ENCODE measurements at regions not wholly inside any gene's neighbourhood (a gene's known extent, or its start where the extent isn't known, plus 50 kb on each side); places are given as distances from the start of the nearest gene placed in this dataset.

DNA sequence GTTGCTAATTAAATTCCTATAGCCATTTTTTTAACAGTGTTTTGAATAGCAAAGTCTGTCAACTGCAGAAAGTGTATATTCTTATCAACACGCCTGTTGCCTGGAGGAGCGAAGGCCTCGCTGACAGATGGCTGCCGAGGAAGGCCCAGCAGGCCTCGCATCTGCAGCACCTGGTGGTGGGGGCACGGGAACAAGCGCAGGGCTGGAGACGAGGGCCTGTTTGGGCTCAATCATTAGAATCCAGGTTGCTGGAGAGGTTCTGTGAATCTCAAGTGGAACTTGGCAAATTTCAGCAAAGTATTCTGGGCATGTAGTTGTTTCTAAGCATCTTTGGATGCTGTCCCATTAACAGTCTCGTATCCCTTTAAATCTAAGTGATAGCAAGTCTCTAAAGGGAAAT, 66.1 kb upstream of the FAM204A start:
- no peak for DNase-seq

DNA sequence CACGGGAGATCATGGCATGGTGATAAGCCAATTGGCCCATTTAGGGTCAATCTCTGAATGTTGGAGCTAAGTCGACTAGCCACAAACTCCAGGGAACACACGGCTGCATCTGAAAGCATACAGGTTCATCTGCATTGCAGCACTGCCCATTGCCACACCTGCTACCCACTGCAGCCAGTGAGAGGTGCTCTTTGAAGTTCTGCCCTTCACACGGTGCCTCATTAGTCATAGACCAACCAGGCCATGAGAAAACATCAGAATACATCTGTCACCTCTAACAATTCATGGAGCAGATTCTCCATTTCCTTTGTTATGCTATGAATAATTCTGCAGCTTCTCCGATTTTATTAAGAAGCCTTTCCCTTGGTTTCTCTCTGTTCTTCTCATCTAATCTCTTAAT, 65.7 kb upstream of the FAM204A start:
- no peak for DNase-seq

DNA sequence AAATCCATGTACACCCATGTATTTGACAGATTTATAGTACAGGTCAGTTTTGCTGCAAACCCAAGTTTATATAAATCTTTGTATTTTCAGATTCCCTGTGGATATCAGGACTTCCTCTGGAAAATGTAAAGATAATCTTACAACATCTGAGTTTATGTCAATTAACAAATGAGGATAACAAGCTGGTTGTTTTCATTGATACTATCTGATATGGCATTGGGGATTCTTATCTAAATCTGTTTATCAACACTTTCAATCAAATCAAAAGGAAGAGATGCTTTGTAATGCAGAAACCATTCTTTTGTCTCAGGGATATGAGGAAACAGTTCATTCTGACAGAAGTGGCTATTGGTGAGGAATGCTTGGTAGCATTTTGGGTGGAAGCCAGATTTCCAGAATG, 64.9 kb upstream of the FAM204A start:
- DNase-seq: no peak

DNA sequence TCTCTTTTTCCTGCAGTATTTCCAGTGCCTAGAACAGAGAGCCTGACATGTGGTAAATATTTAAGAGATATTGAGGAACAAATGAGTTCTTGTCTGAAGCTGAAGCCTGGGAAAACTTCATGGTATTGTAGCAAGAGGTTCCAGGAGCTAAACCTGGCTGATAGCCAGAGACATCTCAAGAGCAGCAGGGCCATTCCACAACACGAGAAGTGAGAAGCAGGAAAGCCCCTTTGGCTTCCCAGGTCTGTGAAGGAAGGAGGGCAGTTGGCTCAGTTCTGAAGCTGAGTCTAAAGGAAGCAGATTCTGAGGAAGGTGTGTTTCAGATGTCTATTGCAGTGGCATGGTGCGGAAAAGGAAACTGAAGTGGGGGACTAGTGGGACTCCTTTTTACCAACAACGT, 63.8 kb upstream of the FAM204A start:
- no peak for DNase-seq

DNA sequence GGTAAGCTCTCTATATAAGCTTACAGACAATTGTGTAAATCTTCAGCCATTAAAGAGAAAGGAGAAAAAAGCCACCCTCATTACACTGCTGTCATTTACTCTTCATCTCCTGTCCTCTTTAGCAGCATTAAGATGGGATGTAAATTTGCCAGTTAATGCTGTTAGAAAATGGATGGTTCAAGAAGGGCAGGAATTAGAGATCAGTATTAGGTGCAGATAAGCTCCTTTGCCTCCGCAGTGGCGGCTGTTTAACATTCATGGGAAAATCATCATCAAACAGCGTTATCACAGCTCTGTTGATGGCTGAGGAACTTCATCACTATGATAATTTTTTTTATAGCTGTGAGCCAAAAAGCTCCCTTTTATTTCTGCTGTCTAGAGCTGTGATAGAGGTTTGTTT, 61.8 kb upstream of the FAM204A start:
- DNase-seq: no peak

- DNase-seq: no peak
These were observed 59.6 kb upstream of the FAM204A start for GRCh38 chr10:118401708-118402193.

DNA sequence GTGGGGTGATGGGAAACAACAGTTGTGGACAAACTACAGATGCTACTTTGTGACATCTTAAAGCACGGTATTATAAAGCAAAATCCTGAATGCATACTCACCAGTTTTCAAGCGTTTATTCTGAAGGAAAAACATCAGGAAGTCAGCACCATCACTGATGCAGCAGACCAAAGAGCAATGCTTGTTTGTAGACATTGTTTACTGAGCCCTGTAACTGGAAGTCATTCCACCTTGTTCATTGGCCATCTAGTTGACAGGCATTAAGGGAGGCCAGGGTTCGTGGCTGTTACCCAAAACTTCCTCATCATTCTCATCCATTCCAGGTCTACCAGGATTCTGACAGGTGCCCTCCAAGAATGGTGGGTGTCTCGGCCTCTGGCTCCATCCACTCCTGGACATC, 55.3 kb upstream of the FAM204A start:
- no peak for DNase-seq

GRCh38 chr10:118395947-118396346, 53.8 kb upstream of the FAM204A start:
- no peak for DNase-seq

GRCh38 chr10:118394301-118395200, 52.4 kb upstream of the FAM204A start:
- no peak for DNase-seq

DNA sequence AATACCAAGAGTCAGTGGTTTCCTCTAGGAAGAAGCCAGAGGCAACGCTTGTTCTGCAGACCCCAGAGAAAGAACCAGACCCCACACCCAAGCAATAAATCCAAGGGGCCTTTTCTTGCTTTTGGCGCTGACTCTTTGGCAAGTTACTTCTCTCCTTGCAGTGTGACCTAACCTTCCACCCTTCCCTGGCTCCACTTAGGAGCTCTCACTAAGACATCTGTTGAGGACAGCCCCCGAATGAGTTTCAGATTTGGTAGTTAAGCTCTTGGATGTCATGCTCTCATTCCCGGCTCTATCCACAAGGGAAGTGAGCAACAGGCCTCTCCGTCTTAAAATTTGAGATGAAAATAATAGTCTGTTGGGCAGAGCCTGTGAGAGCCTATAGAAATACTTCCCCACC, 50.6 kb upstream of the FAM204A start:
- DNase-seq: no peak

Measured in CD4-positive, alpha-beta T cell treated with Interferon gamma for 1 hour (primary cell).